Trophoblast cell (in vitro differentiated cells and primary cell): ENCODE measurements at regions not wholly inside any gene's neighbourhood (a gene's known extent, or its start where the extent isn't known, plus 50 kb on each side); places are given as distances from the start of the nearest gene placed in this dataset.

Experiments
- DNase-seq, 2 donors: peaks; one replicate each; pipeline ENCODE4 v3.0.0-alpha.2; 2016
- H2AFZ ChIP-seq: 2 replicates; pipeline ENCODE4 v1.6.1; 2013; ENCODE audit warnings: low read length, moderate library complexity, mild to moderate bottlenecking; ENCODE audit not compliant: insufficient read depth, poor library complexity
- H2AK5ac ChIP-seq: 2 replicates; pipeline ENCODE4 v1.6.1; 2013; ENCODE audit warnings: mild to moderate bottlenecking, low read length
- H2BK120ac ChIP-seq: 2 replicates; pipeline ENCODE4 v1.6.1; 2013; ENCODE audit warnings: low read length, mild to moderate bottlenecking, moderate library complexity; ENCODE audit not compliant: insufficient read depth, poor library complexity
- H2BK12ac ChIP-seq: 2 replicates; pipeline ENCODE4 v1.6.1; 2013; ENCODE audit warnings: mild to moderate bottlenecking, low read length, moderate library complexity
- H2BK5ac ChIP-seq: 2 replicates; pipeline ENCODE4 v1.6.1; 2013; ENCODE audit warnings: low read length, low read depth, moderate library complexity, mild to moderate bottlenecking; ENCODE audit not compliant: poor library complexity
- H3K14ac ChIP-seq: 2 replicates; pipeline ENCODE4 v1.6.1; 2013; ENCODE audit warnings: mild to moderate bottlenecking, low read length
- H3K18ac ChIP-seq: 2 replicates; pipeline ENCODE4 v1.6.1; 2013; ENCODE audit warnings: mild to moderate bottlenecking, low read length
- H3K23ac ChIP-seq: 2 replicates; pipeline ENCODE4 v1.6.1; 2013; ENCODE audit warnings: low read length
- H3K27ac ChIP-seq: 2 replicates; pipeline ENCODE4 v1.5.1; 2013; ENCODE audit warnings: low read depth, mild to moderate bottlenecking, inconsistent platforms, low read length, moderate library complexity
- H3K27me3 ChIP-seq: 2 replicates; pipeline ENCODE4 v1.6.1; 2013; ENCODE audit warnings: inconsistent platforms, mild to moderate bottlenecking, low read length, moderate library complexity; ENCODE audit not compliant: insufficient read depth
- H3K36me3 ChIP-seq, 2 experiments: 1 replicate in 1 of 2; 2 replicates in 1 of 2; pipeline ENCODE4 v1.6.1; 2013; ENCODE audit warnings: low read length in 2 of 2, mild to moderate bottlenecking in 2 of 2, moderate library complexity in 1 of 2; ENCODE audit not compliant: insufficient read depth in 2 of 2, control insufficient read depth in 1 of 2
- H3K4ac ChIP-seq: 2 replicates; pipeline ENCODE4 v1.6.1; 2013; ENCODE audit warnings: low read depth, mild to moderate bottlenecking, low read length, moderate library complexity
- H3K4me1 ChIP-seq, 2 experiments: 1 replicate in 1 of 2; 2 replicates in 1 of 2; pipeline ENCODE4 v1.6.1; 2013; ENCODE audit warnings: low read length in 2 of 2, mild to moderate bottlenecking in 2 of 2, moderate library complexity in 1 of 2; ENCODE audit not compliant: insufficient read depth in 2 of 2, control insufficient read depth in 1 of 2
- H3K4me2 ChIP-seq: 2 replicates; pipeline ENCODE4 v1.6.1; 2013; ENCODE audit warnings: inconsistent platforms, mild to moderate bottlenecking, low read length, moderate library complexity
- H3K4me3 ChIP-seq: 2 replicates; pipeline ENCODE4 v1.5.1; 2013; ENCODE audit warnings: mild to moderate bottlenecking, low read depth, low read length, inconsistent platforms
- H3K79me1 ChIP-seq: one replicate; pipeline ENCODE4 v1.6.1; 2013; ENCODE audit warnings: low read length
- H3K79me2 ChIP-seq: 2 replicates; pipeline ENCODE4 v1.6.1; 2013; ENCODE audit warnings: low read length, mild to moderate bottlenecking; ENCODE audit not compliant: control insufficient read depth, insufficient read depth, poor library complexity
- H3K9ac ChIP-seq: 2 replicates; pipeline ENCODE4 v1.6.1; 2013; ENCODE audit warnings: mild to moderate bottlenecking, low read length
- H3K9me3 ChIP-seq: 2 replicates; pipeline ENCODE4 v1.6.1; 2013; ENCODE audit warnings: low read depth, mild to moderate bottlenecking, control low read depth, inconsistent platforms, low read length; ENCODE audit not compliant: insufficient read depth
- H4K12ac ChIP-seq: 2 replicates; pipeline ENCODE4 v1.6.1; 2013; ENCODE audit warnings: low read depth, mild to moderate bottlenecking, low read length, moderate library complexity
- H4K8ac ChIP-seq: 2 replicates; pipeline ENCODE4 v1.6.1; 2013; ENCODE audit warnings: low read depth, mild to moderate bottlenecking, low read length, moderate library complexity
- H4K91ac ChIP-seq: one replicate; pipeline ENCODE4 v1.6.1; 2013; ENCODE audit warnings: low read depth, mild to moderate bottlenecking, low read length, moderate library complexity
- WGBS: extraction: QIAGEN DNeasy Blood & Tissue Kit; methylation state at CpG from one replicate; pipeline ENCODE4 v1.1.7; 2013; ENCODE audit warnings: missing lambda C conversion rate; ENCODE audit not compliant: insufficient read length, insufficient coverage; ENCODE audit errors: extremely low coverage; 5-methylcytosine and 5-hydroxymethylcytosine counted together

GRCh38 chr6:110036408-110037302 lies 58.5 kb downstream of the GPR6 start:
- Histone ChIP-seq H3K36me3 (no peaks in the 10 kb centered on the region), H3K4me3 (no peak overlapping the region), H2AFZ (no peak overlapping the region), H3K27me3 (no peaks in the 10 kb centered on the region), H3K14ac (no peak overlapping the region), H2AK5ac (no peak overlapping the region), H3K4me2 (no peak overlapping the region), H3K4ac (no peak overlapping the region), H3K79me1 (peaks cover 5% of the 10 kb centered on the region), H2BK5ac (no peak overlapping the region), H3K79me2 (no peaks in the 10 kb centered on the region), H3K23ac (no peak overlapping the region), H4K91ac (no peak overlapping the region), H2BK12ac (no peak overlapping the region), H3K9ac (no peak overlapping the region), H3K27ac (no peak overlapping the region), H3K18ac (no peak overlapping the region), H4K12ac (no peak overlapping the region), H3K4me1 (peaks cover 4 to 9% of the 10 kb centered on the region in 2 experiments), H3K9me3 (no peaks in the 10 kb centered on the region), H4K8ac (no peak overlapping the region), H2BK120ac (no peak overlapping the region)
- DNase-seq, result peak; percentile 31 to 78
- no CpG with 5 or more reads among the region's 11 CpGs for WGBS

- Histone ChIP-seq H2BK5ac (no peak overlapping the region), H3K18ac (no peak overlapping the region), H2AFZ (no peak overlapping the region), H3K79me2 (no peaks in the 10 kb centered on the region), H3K36me3 (no peaks in the 10 kb centered on the region), H3K4me1 (peaks cover 4 to 9% of the 10 kb centered on the region in 2 experiments), H3K4me2 (no peak overlapping the region), H3K4me3 (no peak overlapping the region), H4K91ac (no peak overlapping the region), H3K23ac (no peak overlapping the region), H3K9ac (no peak overlapping the region), H3K14ac (no peak overlapping the region), H2AK5ac (no peak overlapping the region), H3K27me3 (no peaks in the 10 kb centered on the region), H4K8ac (no peak overlapping the region), H4K12ac (no peak overlapping the region), H2BK120ac (no peak overlapping the region), H2BK12ac (no peak overlapping the region), H3K9me3 (no peaks in the 10 kb centered on the region), H3K4ac (no peak overlapping the region), H3K79me1 (peaks cover 7% of the 10 kb centered on the region), H3K27ac (no peak overlapping the region)
- DNase-seq, result no peak
- WGBS, result no CpG with 5 or more reads among the region's 9 CpGs
These were observed 59.7 kb downstream of the GPR6 start for GRCh38 chr6:110037726-110038295.

- peaks cover 7% of the 10 kb centered on the region for H3K79me1 ChIP-seq
- peak overlapping the region; percentile 58 for H4K91ac ChIP-seq
- peak overlapping the region; percentile 36 for H2BK120ac ChIP-seq
- H3K9ac ChIP-seq, result no peak overlapping the region
- no peak overlapping the region for H3K27ac ChIP-seq
- peak overlapping the region; percentile 1 for H3K4ac ChIP-seq
- no peak overlapping the region for H3K23ac ChIP-seq
- H3K18ac ChIP-seq, result peak overlapping the region; percentile 14
- H2BK5ac ChIP-seq, result peak overlapping the region; percentile 61
- H2AFZ ChIP-seq, result peak overlapping the region; percentile 79
- no peaks in the 10 kb centered on the region for H3K9me3 ChIP-seq
- peak; percentile 81 to 95 for DNase-seq
- no peak overlapping the region for H2AK5ac ChIP-seq
- no peaks in the 10 kb centered on the region for H3K79me2 ChIP-seq
- no peaks in the 10 kb centered on the region for H3K27me3 ChIP-seq
- peak overlapping the region; percentile 74 for H4K8ac ChIP-seq
- WGBS, result no CpG with 5 or more reads among the region's 7 CpGs
- H3K4me1 ChIP-seq, result peaks cover 4 to 9% of the 10 kb centered on the region in 2 experiments
- H3K14ac ChIP-seq, result peak overlapping the region; percentile 49
- H4K12ac ChIP-seq, result no peak overlapping the region
- H3K4me2 ChIP-seq, result peak overlapping the region; percentile 37
- no peaks in the 10 kb centered on the region for H3K36me3 ChIP-seq
- peak overlapping the region; percentile 59 for H2BK12ac ChIP-seq
- H3K4me3 ChIP-seq, result no peak overlapping the region
These were observed 61.4 kb downstream of the GPR6 start for GRCh38 chr6:110039364-110039980.

- no peak overlapping the region for H3K23ac ChIP-seq
- peak overlapping the region; percentile 79 for H2AFZ ChIP-seq
- no peak overlapping the region for H2AK5ac ChIP-seq
- peak overlapping the region; percentile 59 for H2BK12ac ChIP-seq
- H3K9ac ChIP-seq, result no peak overlapping the region
- H3K27ac ChIP-seq, result no peak overlapping the region
- H2BK120ac ChIP-seq, result peak overlapping the region; percentile 36
- H3K18ac ChIP-seq, result peak overlapping the region; percentile 14
- H4K8ac ChIP-seq, result peak overlapping the region; percentile 74
- H4K12ac ChIP-seq, result no peak overlapping the region
- H4K91ac ChIP-seq, result peak overlapping the region; percentile 58
- H3K36me3 ChIP-seq, result no peaks in the 10 kb centered on the region
- WGBS, result no CpG with 5 or more reads among the region's 15 CpGs
- no peaks in the 10 kb centered on the region for H3K79me2 ChIP-seq
- no peak overlapping the region for H3K4me3 ChIP-seq
- peak overlapping the region; percentile 49 for H3K14ac ChIP-seq
- H3K79me1 ChIP-seq, result peaks cover 7% of the 10 kb centered on the region
- peak in 1 of 2 donors; percentile 54 for DNase-seq
- H3K9me3 ChIP-seq, result no peaks in the 10 kb centered on the region
- peak overlapping the region; percentile 37 for H3K4me2 ChIP-seq
- peak overlapping the region; percentile 61 for H2BK5ac ChIP-seq
- no peaks in the 10 kb centered on the region for H3K27me3 ChIP-seq
- peak overlapping the region; percentile 1 for H3K4ac ChIP-seq
- H3K4me1 ChIP-seq, result peaks cover 4 to 9% of the 10 kb centered on the region in 2 experiments
These were observed 61.9 kb downstream of the GPR6 start for GRCh38 chr6:110039981-110040383.
